ENCODE measurements at regions not wholly inside any gene's neighbourhood (a gene's known extent, or its start where the extent isn't known, plus 50 kb on each side); places are given as distances from the start of the nearest gene placed in this dataset.
"Not testable (repeated sequence)": the region's sequence is repeated elsewhere in the genome, so short reads cannot be mapped to it uniquely, and the experiment has no call there.

- Histone ChIP-seq H3K36me3 (ENCODE audit: control insufficient read depth in 2 of 2, insufficient read depth in 2 of 2, low read length in 1 of 2) (no peaks in the 10 kb centered on the region), H3K27me3 (ENCODE audit: control insufficient read depth in 2 of 2, insufficient read depth in 1 of 2, low read length in 1 of 2) (no peaks in the 10 kb centered on the region), H3K4me1 (ENCODE audit: control insufficient read depth in 2 of 2, insufficient read depth in 2 of 2, low read length in 2 of 2) (no peaks in the 10 kb centered on the region), H3K4me3 (ENCODE audit: low read length in 2 of 2) (no peak overlapping the region), H3K9me3 (ENCODE audit: control insufficient read depth in 2 of 2, insufficient read depth in 1 of 2, low read length in 1 of 2) (peaks cover 0 to 10% of the 10 kb centered on the region in 2 donors), H3K27ac (ENCODE audit: low read depth in 1 of 2, low read length in 1 of 2) (no peak overlapping the region)
- WGBS: 64% methylated on average over 1 of the region's 1 CpG
- no peak for DNase-seq (ENCODE audit: low read depth in 6 of 9, low spot score in 9 of 9)
These were observed 169.6 kb downstream of the MTERF1 start for GRCh38 chr7:91710881-91711280.

- Histone ChIP-seq H3K4me1 (ENCODE audit: control insufficient read depth in 2 of 2, insufficient read depth in 2 of 2, low read length in 2 of 2) (no peaks in the 10 kb centered on the region), H3K27me3 (ENCODE audit: control insufficient read depth in 2 of 2, insufficient read depth in 1 of 2, low read length in 1 of 2) (no peaks in the 10 kb centered on the region), H3K36me3 (ENCODE audit: control insufficient read depth in 2 of 2, insufficient read depth in 2 of 2, low read length in 1 of 2) (no peaks in the 10 kb centered on the region)
These were observed 166.8 kb downstream of the MTERF1 start for GRCh38 chr7:91713669-91714068.

GRCh38 chr7:91717681-91718470 is 162.6 kb downstream of the MTERF1 start:
- H3K27ac ChIP-seq (ENCODE audit: low read depth in 1 of 2, low read length in 1 of 2): no peak overlapping the region

More at GRCh38 chr7:91713669-91714068, 166.8 kb downstream of the MTERF1 start:
- H3K27ac ChIP-seq (ENCODE audit: low read depth in 1 of 2, low read length in 1 of 2): no peak overlapping the region
- no peaks in the 10 kb centered on the region for H3K9me3 ChIP-seq (ENCODE audit: control insufficient read depth in 2 of 2, insufficient read depth in 1 of 2, low read length in 1 of 2)
- H3K4me3 ChIP-seq (ENCODE audit: low read length in 2 of 2): no peak overlapping the region
- DNase-seq (ENCODE audit: low read depth in 6 of 9, low spot score in 9 of 9): no peak

GRCh38 chr7:91719008-91719407 is 161.5 kb downstream of the MTERF1 start:
- no peak for DNase-seq (ENCODE audit: low read depth in 6 of 9, low spot score in 9 of 9)
- Histone ChIP-seq H3K9me3 (ENCODE audit: control insufficient read depth in 2 of 2, insufficient read depth in 1 of 2, low read length in 1 of 2) (peaks cover 0 to 7% of the 10 kb centered on the region in 2 donors), H3K27ac (ENCODE audit: low read depth in 1 of 2, low read length in 1 of 2) (no peak overlapping the region), H3K36me3 (ENCODE audit: control insufficient read depth in 2 of 2, insufficient read depth in 2 of 2, low read length in 1 of 2) (no peaks in the 10 kb centered on the region), H3K4me1 (ENCODE audit: control insufficient read depth in 2 of 2, insufficient read depth in 2 of 2, low read length in 2 of 2) (no peaks in the 10 kb centered on the region), H3K27me3 (ENCODE audit: control insufficient read depth in 2 of 2, insufficient read depth in 1 of 2, low read length in 1 of 2) (no peaks in the 10 kb centered on the region), H3K4me3 (ENCODE audit: low read length in 2 of 2) (no peak overlapping the region)
- WGBS: 90% methylated on average over 1 of the region's 1 CpG

More at GRCh38 chr7:91717681-91718470, 162.6 kb downstream of the MTERF1 start:
- H3K36me3 ChIP-seq (ENCODE audit: control insufficient read depth in 2 of 2, insufficient read depth in 2 of 2, low read length in 1 of 2): no peaks in the 10 kb centered on the region
- no peak overlapping the region for H3K4me3 ChIP-seq (ENCODE audit: low read length in 2 of 2)
- WGBS: 79% methylated on average over 2 of the region's 2 CpGs
- no peaks in the 10 kb centered on the region for H3K27me3 ChIP-seq (ENCODE audit: control insufficient read depth in 2 of 2, insufficient read depth in 1 of 2, low read length in 1 of 2)
- no peaks in the 10 kb centered on the region for H3K4me1 ChIP-seq (ENCODE audit: control insufficient read depth in 2 of 2, insufficient read depth in 2 of 2, low read length in 2 of 2)
- no peak for DNase-seq (ENCODE audit: low read depth in 6 of 9, low spot score in 9 of 9)
- H3K9me3 ChIP-seq (ENCODE audit: control insufficient read depth in 2 of 2, insufficient read depth in 1 of 2, low read length in 1 of 2): peaks cover 0 to 7% of the 10 kb centered on the region in 2 donors

GRCh38 chr7:91720260-91720937 is 160.1 kb downstream of the MTERF1 start:
- Histone ChIP-seq H3K27me3 (ENCODE audit: control insufficient read depth in 2 of 2, insufficient read depth in 1 of 2, low read length in 1 of 2) (no peaks in the 10 kb centered on the region), H3K4me1 (ENCODE audit: control insufficient read depth in 2 of 2, insufficient read depth in 2 of 2, low read length in 2 of 2) (no peaks in the 10 kb centered on the region), H3K27ac (ENCODE audit: low read depth in 1 of 2, low read length in 1 of 2) (no peak overlapping the region), H3K36me3 (ENCODE audit: control insufficient read depth in 2 of 2, insufficient read depth in 2 of 2, low read length in 1 of 2) (no peaks in the 10 kb centered on the region), H3K4me3 (ENCODE audit: low read length in 2 of 2) (no peak overlapping the region), H3K9me3 (ENCODE audit: control insufficient read depth in 2 of 2, insufficient read depth in 1 of 2, low read length in 1 of 2) (peaks cover 0 to 7% of the 10 kb centered on the region in 2 donors)
- DNase-seq (ENCODE audit: low read depth in 6 of 9, low spot score in 9 of 9): no peak
- WGBS: 91% methylated on average over 3 of the region's 3 CpGs

DNA sequence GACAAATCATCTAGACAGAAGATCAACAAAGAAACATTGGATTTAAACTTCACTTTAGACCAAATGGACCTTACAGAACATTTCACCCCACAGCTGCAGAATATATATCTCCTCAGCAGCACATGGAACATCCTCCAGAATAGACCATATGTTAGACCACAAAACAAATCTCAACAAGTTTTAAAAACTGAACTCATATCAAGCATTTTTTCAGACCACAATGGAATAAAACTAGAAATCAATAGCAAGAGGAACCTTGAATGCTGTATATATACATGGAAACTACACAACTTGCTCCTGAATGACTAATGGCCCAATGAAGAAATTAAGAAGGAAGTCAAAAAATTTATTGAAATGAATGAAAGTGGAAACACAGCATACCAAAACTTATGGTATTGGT is 157.7 kb downstream of the MTERF1 start:
- DNase-seq (ENCODE audit: low read depth in 6 of 9, low spot score in 9 of 9): no peak
- Histone ChIP-seq H3K9me3 (ENCODE audit: control insufficient read depth in 2 of 2, insufficient read depth in 1 of 2, low read length in 1 of 2) (peaks cover 0 to 7% of the 10 kb centered on the region in 2 donors), H3K27ac (ENCODE audit: low read depth in 1 of 2, low read length in 1 of 2) (no peak overlapping the region), H3K27me3 (ENCODE audit: control insufficient read depth in 2 of 2, insufficient read depth in 1 of 2, low read length in 1 of 2) (no peaks in the 10 kb centered on the region), H3K4me1 (ENCODE audit: control insufficient read depth in 2 of 2, insufficient read depth in 2 of 2, low read length in 2 of 2) (no peaks in the 10 kb centered on the region), H3K4me3 (ENCODE audit: low read length in 2 of 2) (no peak overlapping the region), H3K36me3 (ENCODE audit: control insufficient read depth in 2 of 2, insufficient read depth in 2 of 2, low read length in 1 of 2) (no peaks in the 10 kb centered on the region)

DNA sequence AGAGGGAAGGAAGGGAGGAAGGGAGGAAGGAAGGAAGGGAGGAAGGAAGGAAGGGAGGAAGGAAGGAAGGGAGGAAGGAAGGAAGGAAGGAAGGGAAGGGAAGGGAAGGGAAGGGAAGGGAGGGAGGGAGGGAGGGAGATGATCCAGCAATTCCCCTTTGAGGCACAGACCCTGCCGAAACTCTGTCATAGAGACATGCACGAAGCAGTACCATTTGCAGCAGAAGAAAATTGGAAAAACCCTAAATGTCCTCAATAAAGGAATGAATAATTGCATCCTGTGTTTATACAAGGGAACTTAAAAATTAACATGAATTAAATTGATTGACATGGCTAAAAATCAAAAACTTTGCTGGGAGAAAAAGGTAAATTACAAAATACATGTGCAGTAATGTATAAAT is 151.5 kb downstream of the MTERF1 start:
- not testable (repeated sequence) for H3K9me3 ChIP-seq (ENCODE audit: control insufficient read depth in 2 of 2, insufficient read depth in 1 of 2, low read length in 1 of 2); H3K27ac ChIP-seq (ENCODE audit: low read depth in 1 of 2, low read length in 1 of 2); DNase-seq (ENCODE audit: low read depth in 6 of 9, low spot score in 9 of 9); H3K4me3 ChIP-seq (ENCODE audit: low read length in 2 of 2); H3K36me3 ChIP-seq (ENCODE audit: control insufficient read depth in 2 of 2, insufficient read depth in 2 of 2, low read length in 1 of 2); H3K27me3 ChIP-seq (ENCODE audit: control insufficient read depth in 2 of 2, insufficient read depth in 1 of 2, low read length in 1 of 2); H3K4me1 ChIP-seq (ENCODE audit: control insufficient read depth in 2 of 2, insufficient read depth in 2 of 2, low read length in 2 of 2)
- WGBS: 89% methylated on average over 2 of the region's 2 CpGs

DNA sequence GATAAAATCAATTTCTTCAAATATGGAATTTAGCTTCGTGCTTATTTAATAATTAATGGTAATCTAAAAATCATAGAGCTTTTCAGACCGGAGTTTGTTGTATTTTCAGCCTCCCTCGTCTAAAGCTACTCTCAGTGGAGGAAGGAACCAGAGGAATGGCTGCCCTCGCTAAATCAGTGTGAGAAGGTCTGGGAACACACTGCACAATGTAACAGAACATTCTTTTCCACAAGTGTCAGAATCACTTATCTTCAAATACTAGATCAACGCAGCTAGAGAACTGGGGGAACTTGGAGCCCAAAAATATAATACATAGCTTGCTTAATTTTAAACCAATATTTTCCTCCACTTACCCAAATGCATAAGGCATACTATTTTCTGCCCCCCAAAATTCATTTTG is 148.5 kb downstream of the MTERF1 start:
- Histone ChIP-seq H3K27me3 (ENCODE audit: control insufficient read depth in 2 of 2, insufficient read depth in 1 of 2, low read length in 1 of 2) (no peaks in the 10 kb centered on the region), H3K4me1 (ENCODE audit: control insufficient read depth in 2 of 2, insufficient read depth in 2 of 2, low read length in 2 of 2) (no peaks in the 10 kb centered on the region), H3K9me3 (ENCODE audit: control insufficient read depth in 2 of 2, insufficient read depth in 1 of 2, low read length in 1 of 2) (no peaks in the 10 kb centered on the region), H3K27ac (ENCODE audit: low read depth in 1 of 2, low read length in 1 of 2) (no peak overlapping the region), H3K36me3 (ENCODE audit: control insufficient read depth in 2 of 2, insufficient read depth in 2 of 2, low read length in 1 of 2) (no peaks in the 10 kb centered on the region), H3K4me3 (ENCODE audit: low read length in 2 of 2) (no peak overlapping the region)
- 79% methylated on average over 5 of the region's 5 CpGs for WGBS
- DNase-seq (ENCODE audit: low read depth in 6 of 9, low spot score in 9 of 9): no peak

- H3K27ac ChIP-seq (ENCODE audit: low read depth in 1 of 2, low read length in 1 of 2): no peak overlapping the region
- 98% methylated on average over 3 of the region's 3 CpGs for WGBS
- peaks cover 0 to 12% of the 10 kb centered on the region in 2 donors for H3K9me3 ChIP-seq (ENCODE audit: control insufficient read depth in 2 of 2, insufficient read depth in 1 of 2, low read length in 1 of 2)
- H3K27me3 ChIP-seq (ENCODE audit: control insufficient read depth in 2 of 2, insufficient read depth in 1 of 2, low read length in 1 of 2): no peaks in the 10 kb centered on the region
- no peaks in the 10 kb centered on the region for H3K36me3 ChIP-seq (ENCODE audit: control insufficient read depth in 2 of 2, insufficient read depth in 2 of 2, low read length in 1 of 2)
- H3K4me3 ChIP-seq (ENCODE audit: low read length in 2 of 2): no peak overlapping the region
- no peaks in the 10 kb centered on the region for H3K4me1 ChIP-seq (ENCODE audit: control insufficient read depth in 2 of 2, insufficient read depth in 2 of 2, low read length in 2 of 2)
- no peak for DNase-seq (ENCODE audit: low read depth in 6 of 9, low spot score in 9 of 9)
These were observed 131.1 kb downstream of the MTERF1 start for GRCh38 chr7:91749418-91749817.

All from thymus (tissue), 11 donors.